ENCODE measurements at regions not wholly inside any gene's neighbourhood (a gene's known extent, or its start where the extent isn't known, plus 50 kb on each side); places are given as distances from the start of the nearest gene placed in this dataset. TPM values are rescaled to one million over a fixed set of nuclear protein-coding genes. Genes with fewer than 3 reads are reported as not detected.

DNA sequence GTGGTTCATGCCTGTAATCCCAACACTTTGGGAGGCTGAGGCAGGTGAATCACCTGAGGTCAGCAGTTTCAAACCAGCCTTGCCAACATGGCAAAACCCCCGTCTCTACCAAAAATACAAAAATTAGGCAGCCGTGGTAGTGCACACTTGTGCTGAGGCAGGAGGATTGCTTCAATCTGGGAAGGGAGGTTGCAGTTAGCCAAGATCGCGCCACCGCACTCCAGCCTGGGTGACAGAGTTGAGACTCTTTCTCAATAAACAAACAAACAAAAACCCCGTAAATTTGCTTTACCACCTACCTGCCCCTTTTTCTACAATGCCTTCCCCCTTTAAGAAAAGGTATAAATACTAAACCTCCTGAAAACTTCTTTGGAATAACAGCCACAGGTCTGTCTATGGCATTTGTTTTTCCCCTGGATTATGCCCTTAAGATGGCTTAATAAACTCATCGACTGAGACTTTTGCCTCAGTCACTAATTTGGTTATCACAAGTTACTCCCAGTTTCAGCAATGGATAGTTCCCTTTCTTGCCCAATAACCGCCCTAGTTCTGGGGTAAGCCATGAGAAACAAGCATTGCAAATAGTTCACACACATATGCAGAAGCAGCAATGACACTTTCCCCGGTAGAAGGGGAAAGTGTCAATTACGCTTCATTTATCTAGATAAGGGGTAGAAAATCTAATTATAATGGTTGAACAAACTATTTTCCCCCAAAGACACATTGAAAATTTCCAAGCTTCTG lies 52.8 kb upstream of the SVIL start:
- WGBS, 2 experiments (ENCODE audit: low coverage in 1 of 2, low lambda C conversion rate in 2 of 2, missing lambda C conversion rate in 2 of 2): 77 to 79% methylated on average over 10 of the region's 10 CpGs
- Histone ChIP-seq H2AFZ (no peak overlapping the region), H3F3A (ENCODE audit: insufficient read depth) (peaks cover 16% of the 10 kb centered on the region), H3K9ac (no peak overlapping the region), H3K9me3 (ENCODE audit: low read depth) (no peaks in the 10 kb centered on the region), H3K36me3 (ENCODE audit: low read depth) (no peaks in the 10 kb centered on the region), H3K4me1 (ENCODE audit: insufficient read depth) (peaks cover 25% of the 10 kb centered on the region), H3K4me3 (no peak overlapping the region), H3K9me2 (ENCODE audit: insufficient read depth) (no peaks in the 10 kb centered on the region), H3K27me3 (replicated peaks; ENCODE audit: insufficient read depth) (no peaks in the 10 kb centered on the region), H3K27ac (no peak overlapping the region), H3K4me2 (ENCODE audit: unreplicated experiment) (no peak overlapping the region), H3K79me2 (ENCODE audit: insufficient read depth) (no peaks in the 10 kb centered on the region), H4K20me1 (ENCODE audit: insufficient read depth) (no peaks in the 10 kb centered on the region)
- peak; percentile 27 for DNase-seq
- in situ Hi-C loops (cut with MboI): no loop called here
- no peak for TF ChIP-seq EZH2phosphoT487 (IDR thresholded peaks at IDR 0.05; ENCODE audit: insufficient read depth, low read depth)
- no peak for TF ChIP-seq EZH2 (IDR thresholded peaks at IDR 0.05; ENCODE audit: insufficient read depth, poor library complexity, severe bottlenecking)

GRCh38 chr10:29685506-29685905 lies 50.7 kb upstream of the SVIL start:
- WGBS, 2 experiments (ENCODE audit: low coverage in 1 of 2, low lambda C conversion rate in 2 of 2, missing lambda C conversion rate in 2 of 2): 75 to 76% methylated on average over 4 of the region's 4 CpGs
- no peak overlapping the region for H3K27ac ChIP-seq
- H3F3A ChIP-seq (ENCODE audit: insufficient read depth): peaks cover 3% of the 10 kb centered on the region; the same call in 1 of the 2 replicates
- no peak overlapping the region for H3K4me2 ChIP-seq (ENCODE audit: unreplicated experiment)
- TF ChIP-seq EZH2phosphoT487 (IDR thresholded peaks at IDR 0.05; ENCODE audit: insufficient read depth, low read depth) (no peak), EZH2 (IDR thresholded peaks at IDR 0.05; ENCODE audit: insufficient read depth, poor library complexity, severe bottlenecking) (no peak)
- H3K9me3 ChIP-seq (ENCODE audit: low read depth): no peaks in the 10 kb centered on the region
- peaks cover 14% of the 10 kb centered on the region for H3K4me1 ChIP-seq (ENCODE audit: insufficient read depth)
- no peaks in the 10 kb centered on the region for H3K9me2 ChIP-seq (ENCODE audit: insufficient read depth)
- in situ Hi-C loops (cut with MboI): no loop called here
- H3K36me3 ChIP-seq (ENCODE audit: low read depth): no peaks in the 10 kb centered on the region
- no peak overlapping the region for H2AFZ ChIP-seq
- no peaks in the 10 kb centered on the region for H4K20me1 ChIP-seq (ENCODE audit: insufficient read depth)
- no peak for DNase-seq
- no peak overlapping the region for H3K4me3 ChIP-seq
- H3K27me3 ChIP-seq (replicated peaks; ENCODE audit: insufficient read depth): no peaks in the 10 kb centered on the region
- no peaks in the 10 kb centered on the region for H3K79me2 ChIP-seq (ENCODE audit: insufficient read depth)
- H3K9ac ChIP-seq: no peak overlapping the region

Small RNA genes in the stretch of these regions (small RNA-seq; reads per million reads assigned to genes)
- not detected for gene CKS1BP2 (ENCODE audit: low read depth, low replicate concordance)
- gene RNU6-908P (ENCODE audit: low read depth, low replicate concordance): not detected

All from GM23248 (cell line).